Endothelial cell of hepatic sinusoid (primary cell): ENCODE measurements at regions not wholly inside any gene's neighbourhood (a gene's known extent, or its start where the extent isn't known, plus 50 kb on each side); places are given as distances from the start of the nearest gene placed in this dataset.
"Not testable (repeated sequence)": the region's sequence is repeated elsewhere in the genome, so short reads cannot be mapped to it uniquely, and the experiment has no call there.

Experiments
- in situ Hi-C: cut with HindIII; loops from 2 replicates; pipeline ENCODE4 v1.10.0; 2017; ENCODE audit warnings: low sequenced_read_pairs

- in situ Hi-C loops = no loop called here
Observed at GRCh38 chr2:82084679-82085392, 1780.3 kb upstream of the LRRTM1 start.

GRCh38 chr2:82075875-82076274 is 1771.3 kb upstream of the LRRTM1 start:
- in situ Hi-C loops = no loop called here

GRCh38 chr2:82062463-82062862 is 1757.9 kb upstream of the LRRTM1 start:
- in situ Hi-C loops = no loop called here

DNA sequence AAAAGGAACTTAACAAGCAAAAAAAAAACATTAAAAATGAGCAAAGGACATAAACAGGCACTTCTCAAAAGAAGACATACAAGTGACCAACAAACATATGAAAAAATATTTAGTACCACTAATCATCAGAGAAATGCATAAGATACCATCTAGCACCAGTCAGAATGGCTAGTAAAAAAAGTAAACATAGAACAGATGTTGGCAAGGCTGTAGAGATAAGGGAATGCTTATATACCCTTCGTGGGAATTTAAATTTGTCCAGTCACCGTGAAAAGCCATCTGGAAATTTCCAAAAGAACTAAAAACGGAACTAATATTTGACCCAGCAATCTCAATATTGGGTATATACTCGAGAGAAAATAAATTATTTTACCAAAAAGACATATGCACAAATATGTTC is 1751.3 kb upstream of the LRRTM1 start:
- in situ Hi-C loops = no loop called here

DNA sequence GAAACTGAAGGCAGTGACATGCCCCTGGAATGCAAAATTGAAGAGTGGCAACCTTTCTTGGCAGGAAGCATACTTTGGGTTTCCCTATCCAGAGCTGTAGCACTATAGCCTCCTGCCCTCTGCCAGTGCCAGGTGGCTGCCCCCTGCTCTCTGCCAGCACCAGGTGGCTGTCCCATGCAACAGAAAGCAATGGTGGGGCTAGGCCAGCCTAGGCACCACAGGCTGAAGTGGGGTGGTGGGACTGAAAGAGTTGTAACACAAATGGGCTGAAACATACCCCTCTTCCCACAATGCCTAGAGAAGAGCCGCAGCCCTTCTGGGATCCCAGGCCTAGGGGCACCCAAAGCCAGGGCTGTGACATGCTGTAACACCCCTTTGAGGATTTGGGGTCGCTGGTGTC is 1739.3 kb upstream of the LRRTM1 start:
- in situ Hi-C loops = no loop called here

GRCh38 chr2:82027921-82028615 is 1723.5 kb upstream of the LRRTM1 start:
- in situ Hi-C loops = no loop called here

GRCh38 chr2:82023710-82024109 is 1719.2 kb upstream of the LRRTM1 start:
- in situ Hi-C loops = no loop called here

DNA sequence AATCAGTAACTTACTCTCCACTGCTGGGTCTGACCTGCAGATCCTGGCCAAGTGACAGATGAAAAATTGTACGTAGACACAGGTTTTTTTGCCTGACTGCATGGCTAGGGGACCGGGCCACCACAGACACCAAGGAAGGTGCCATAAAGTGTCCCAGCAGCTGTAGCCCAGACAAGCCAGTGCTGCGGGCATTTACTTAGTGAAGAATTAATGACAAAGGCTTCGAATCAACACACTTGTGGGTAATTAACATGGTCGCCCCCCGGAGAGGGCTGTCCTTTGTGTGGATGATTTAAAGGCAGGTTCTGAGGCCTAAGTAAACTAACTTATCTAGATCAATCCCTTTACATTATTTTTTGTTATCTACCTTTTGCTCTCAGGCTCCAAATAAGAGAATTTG is 1709.1 kb upstream of the LRRTM1 start:
- in situ Hi-C loops = no loop called here

DNA sequence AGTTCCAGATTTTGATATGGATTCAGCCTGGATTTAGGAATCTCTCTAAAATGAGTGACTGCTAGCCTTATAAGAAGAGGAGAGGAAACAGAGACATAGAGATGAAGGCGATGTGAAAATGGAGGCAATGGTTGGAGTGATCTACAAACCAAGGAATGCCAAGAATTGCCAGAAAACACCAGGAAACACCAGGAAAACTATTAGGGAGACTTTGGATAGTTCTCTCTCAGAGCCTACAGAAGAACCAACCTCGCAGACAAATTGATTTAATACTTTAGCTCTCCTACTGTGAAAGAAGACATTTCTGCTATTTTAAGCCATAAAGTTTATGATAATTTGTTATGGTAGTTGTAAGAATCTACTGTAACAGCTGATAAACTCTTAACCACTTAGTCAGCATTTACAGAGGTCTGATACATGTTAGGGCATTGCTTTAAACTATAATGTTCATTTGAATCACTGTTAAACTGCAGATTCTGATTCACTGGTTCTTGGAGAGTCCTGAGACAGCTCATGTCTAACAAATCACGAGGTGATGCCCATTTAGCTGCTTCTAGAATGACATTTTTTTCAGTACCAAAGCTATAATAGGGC is 1702.6 kb upstream of the LRRTM1 start:
- in situ Hi-C loops = no loop called here

- in situ Hi-C loops = not testable (repeated sequence)
Observed at GRCh38 chr2:82005889-82006288, 1701.3 kb upstream of the LRRTM1 start.

GRCh38 chr2:82001614-82002013 is 1697.1 kb upstream of the LRRTM1 start:
- in situ Hi-C loops = no loop called here

DNA sequence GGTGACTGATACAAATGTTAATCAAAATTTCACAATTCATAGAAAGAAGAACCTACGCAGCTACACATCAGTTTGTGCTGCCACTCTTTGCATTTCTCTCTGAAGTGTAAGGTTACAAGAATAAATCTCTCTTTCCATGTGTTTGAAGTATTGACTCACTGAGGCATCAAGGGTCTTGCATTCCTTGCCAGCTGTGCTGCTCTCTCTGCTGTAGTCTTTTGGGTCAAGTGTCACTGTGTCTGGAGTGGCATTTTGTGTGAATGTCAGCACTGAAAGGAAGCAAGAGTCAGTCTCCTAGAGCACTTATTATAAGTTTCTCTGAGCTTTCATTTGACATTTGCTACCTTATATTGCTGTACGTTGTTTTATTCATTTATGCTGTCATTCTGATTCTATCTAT is 1696.1 kb upstream of the LRRTM1 start:
- in situ Hi-C loops = no loop called here

DNA sequence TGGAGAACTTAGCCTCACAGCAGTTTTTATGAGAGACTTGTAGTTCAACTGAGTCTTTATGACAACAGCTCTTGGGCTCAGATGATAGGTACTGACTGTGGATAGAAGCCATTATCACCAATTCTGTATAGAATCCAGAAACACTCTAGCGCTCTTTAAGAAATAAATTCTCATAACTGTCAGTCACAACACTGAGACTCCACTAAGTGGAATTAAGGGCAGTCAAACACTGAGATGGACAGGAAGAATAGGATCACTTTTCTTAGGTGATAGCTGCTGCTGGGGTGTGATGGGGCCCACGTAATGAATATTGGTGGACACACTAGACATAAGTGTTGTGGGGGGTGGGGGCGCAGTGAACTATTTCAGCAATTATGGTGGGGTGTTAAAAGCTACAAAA is 1691.8 kb upstream of the LRRTM1 start:
- in situ Hi-C loops = no loop called here

GRCh38 chr2:81991282-81991681 is 1686.7 kb upstream of the LRRTM1 start:
- in situ Hi-C loops = no loop called here

GRCh38 chr2:81987370-81987769 is 1682.8 kb upstream of the LRRTM1 start:
- in situ Hi-C loops = no loop called here

DNA sequence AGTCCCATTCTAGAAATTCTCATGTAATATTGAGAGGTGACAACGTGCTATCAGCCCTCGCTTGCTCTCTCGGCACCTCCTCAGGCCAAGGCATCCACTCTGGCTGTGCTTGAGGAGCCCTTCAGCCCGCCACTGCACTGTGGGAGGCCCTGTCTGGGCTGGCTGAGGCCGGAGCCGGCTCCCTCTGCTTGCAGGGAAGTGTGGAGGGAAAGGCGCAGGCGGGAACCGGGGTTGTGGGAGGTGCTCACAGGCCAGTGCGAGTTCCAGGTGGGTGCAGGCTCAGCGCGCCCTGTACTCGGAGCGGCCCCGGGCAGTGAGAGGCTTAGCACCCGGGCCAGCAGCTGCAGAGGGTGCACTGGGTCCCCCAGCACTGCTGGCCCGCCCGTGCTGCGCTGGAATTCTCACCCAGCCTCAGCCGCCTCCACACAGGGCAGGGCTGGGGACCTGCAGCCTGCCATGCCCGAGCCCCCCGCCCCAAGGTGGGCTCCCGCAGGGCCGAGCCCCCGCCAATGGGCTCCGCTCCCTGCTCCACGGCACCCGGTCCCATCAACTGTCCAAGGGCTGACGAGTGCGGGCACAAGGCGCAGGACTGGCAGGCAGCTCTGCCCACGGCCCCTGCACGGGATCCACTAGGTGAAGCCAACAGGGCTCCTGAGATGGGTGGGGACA is 1680.6 kb upstream of the LRRTM1 start:
- in situ Hi-C loops = no loop called here

DNA sequence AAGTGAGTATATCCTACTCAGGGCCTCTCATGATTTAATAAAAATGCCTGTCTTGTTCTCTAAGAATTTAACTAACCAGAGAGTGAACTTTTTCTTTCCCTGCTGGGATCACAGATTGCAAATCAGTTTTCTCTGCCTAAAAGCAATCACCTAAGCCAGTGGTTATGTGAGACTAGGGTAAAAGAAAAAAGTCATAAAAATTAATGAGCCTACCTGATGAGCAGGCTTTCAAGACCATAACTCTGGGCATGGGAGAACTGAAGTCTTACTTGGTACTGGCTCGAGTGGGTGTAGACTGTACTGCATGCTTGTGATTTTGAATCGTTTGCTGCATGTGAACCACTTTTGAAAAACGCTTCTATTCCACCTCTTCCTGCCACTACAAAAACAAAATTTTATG is 1677.0 kb upstream of the LRRTM1 start:
- in situ Hi-C loops = no loop called here

DNA sequence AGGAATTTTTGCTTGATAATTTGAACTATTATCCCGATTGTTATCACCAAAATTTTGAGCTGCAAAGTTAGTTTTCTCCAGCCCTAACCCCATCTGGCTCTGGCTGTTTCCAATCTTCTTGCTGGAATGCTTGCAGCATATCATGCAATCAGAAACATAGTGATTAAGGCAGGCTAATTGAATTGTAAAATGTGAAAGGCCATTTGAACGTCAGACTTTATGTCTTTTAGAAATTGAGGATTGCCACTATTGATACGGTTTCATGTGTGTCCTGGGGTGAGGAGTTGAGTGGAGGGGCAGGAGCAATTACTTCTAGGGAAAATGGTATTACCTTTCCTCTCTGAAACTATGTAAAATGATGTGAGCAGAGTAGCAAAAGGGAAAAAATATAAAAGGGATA is 1674.5 kb upstream of the LRRTM1 start:
- in situ Hi-C loops = no loop called here

- in situ Hi-C loops = no loop called here
Observed at GRCh38 chr2:81976998-81977397, 1672.4 kb upstream of the LRRTM1 start.

- in situ Hi-C loops = no loop called here
Observed at GRCh38 chr2:81974216-81974615, 1669.7 kb upstream of the LRRTM1 start.

GRCh38 chr2:81942876-81943275 is 1638.3 kb upstream of the LRRTM1 start:
- in situ Hi-C loops = no loop called here
